ENCODE measurements at regions not wholly inside any gene's neighbourhood (a gene's known extent, or its start where the extent isn't known, plus 50 kb on each side); places are given as distances from the start of the nearest gene placed in this dataset.

DNA sequence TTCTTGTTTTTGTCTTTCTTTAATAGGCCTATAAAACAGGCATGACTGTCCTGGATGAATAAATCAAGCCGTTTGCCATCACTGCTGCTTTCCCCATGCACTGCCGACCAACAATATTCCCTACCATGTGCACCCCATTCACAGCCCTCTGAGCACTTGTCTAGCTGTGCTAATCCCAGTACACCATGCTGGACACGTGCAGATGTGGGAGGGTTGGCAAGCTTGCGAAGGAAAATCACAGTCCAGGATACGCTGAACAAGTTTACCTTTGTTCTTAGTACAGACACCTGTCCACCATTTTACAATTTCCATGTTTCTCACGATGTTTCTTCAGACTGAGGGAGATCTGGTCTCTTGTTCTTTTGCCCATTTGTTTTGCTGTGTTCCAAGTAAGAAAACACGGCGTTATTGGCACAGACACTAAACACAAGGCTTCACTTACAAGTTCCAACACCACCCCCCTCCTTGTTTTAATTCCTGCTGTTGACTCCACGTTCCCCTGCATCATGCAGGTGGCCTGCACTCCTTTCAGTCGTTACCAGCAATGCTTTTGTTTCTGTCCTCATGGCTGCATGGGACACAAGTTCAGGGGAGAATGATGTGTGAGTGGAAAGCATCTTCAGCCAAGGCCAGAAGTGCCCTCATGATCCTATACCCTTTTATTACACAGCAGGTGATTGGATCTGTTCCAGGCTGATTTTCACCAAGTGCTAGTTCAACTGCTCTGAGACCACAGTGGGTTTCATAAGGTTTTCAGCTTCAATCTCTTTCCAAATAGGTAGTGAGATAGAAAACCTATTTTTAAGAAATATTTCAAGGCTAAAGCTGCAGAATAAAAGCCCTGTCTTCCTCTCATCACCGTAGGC is 608.9 kb downstream of the IRX1 start:
- no peak for DNase-seq

GRCh38 chr5:4205398-4205797 is 609.8 kb downstream of the IRX1 start:
- peak; percentile 64 for DNase-seq

DNA sequence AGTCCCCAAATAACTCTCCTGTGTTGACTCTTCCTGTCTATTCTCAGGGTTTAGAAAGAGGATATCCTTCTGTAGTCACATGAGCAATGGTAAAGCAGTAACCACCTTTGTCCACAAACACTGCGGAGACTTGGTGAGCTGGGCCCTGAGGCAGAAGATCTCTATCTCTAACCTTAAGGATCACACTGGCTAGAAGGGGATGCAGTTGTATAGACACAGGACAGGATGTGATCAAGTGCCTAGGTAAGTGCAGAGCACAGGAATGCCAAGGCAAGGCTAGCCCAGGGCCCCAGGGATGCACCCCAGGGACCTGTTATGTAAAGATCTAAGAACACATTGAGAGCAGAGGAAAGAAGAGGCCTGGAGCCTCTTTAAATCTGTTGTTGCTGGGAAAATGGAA is 610.5 kb downstream of the IRX1 start:
- no peak for DNase-seq

GRCh38 chr5:4207486-4207885 is 611.9 kb downstream of the IRX1 start:
- DNase-seq: peak; percentile 78

DNA sequence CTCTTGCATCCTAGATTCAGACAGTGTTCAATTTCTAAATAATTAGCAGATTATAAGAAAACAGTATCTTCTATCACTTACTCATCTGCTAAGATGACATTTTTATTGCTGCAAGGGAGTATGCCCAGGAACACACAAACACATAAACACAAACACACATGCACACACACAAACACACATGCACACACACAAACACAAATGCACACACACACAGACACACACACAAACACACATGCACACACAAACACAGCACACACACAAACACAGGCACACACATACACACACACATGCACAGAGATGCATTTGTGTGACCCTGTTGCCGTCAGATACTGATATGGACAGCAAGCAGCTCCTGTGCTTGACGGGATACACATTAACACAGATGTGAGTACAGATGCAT is 612.9 kb downstream of the IRX1 start:
- DNase-seq: no peak

GRCh38 chr5:4208996-4209395 is 613.4 kb downstream of the IRX1 start:
- DNase-seq: no peak

- no peak for DNase-seq
Measured at GRCh38 chr5:4212071-4212739, 616.6 kb downstream of the IRX1 start.

DNA sequence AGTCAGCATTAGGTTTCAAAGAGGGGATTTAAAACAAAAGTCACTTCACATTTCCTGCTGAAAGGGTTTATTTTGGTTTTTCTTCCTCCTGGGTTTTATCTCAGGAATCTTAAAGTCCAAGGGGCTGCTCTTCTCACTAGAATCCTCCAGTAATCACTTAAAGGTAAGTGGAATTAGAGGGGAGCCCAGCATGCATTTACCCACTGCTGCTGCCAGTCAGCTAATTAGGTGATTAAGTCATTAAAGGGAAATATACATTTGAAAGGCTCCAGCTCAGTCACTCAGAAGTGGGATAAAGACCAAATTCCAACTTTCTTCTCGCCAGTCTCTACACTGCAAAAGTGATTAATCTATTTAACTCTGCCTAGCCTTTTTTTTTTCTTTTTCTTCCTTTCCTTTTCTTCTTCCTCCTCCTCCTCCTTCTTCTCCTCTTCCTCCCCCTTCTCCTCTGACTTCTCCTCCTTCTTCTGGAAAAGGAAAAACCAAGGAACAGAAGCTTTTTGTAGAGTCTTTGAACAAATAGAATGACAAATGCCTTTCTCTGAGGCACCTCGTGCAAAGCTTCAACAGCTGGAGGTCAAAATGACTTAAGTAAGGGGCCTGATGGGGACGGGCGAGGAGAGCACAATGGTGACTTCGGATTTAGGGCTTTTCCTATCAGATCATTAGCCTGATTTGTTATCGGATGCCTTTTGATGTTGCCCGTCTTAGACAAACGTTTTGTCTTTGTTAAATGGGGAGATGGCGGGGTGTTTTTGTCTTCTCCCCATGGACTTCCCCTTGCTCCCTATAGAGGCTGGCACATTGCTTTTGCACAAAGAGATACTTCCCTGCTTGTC is 617.6 kb downstream of the IRX1 start:
- no peak for DNase-seq

DNA sequence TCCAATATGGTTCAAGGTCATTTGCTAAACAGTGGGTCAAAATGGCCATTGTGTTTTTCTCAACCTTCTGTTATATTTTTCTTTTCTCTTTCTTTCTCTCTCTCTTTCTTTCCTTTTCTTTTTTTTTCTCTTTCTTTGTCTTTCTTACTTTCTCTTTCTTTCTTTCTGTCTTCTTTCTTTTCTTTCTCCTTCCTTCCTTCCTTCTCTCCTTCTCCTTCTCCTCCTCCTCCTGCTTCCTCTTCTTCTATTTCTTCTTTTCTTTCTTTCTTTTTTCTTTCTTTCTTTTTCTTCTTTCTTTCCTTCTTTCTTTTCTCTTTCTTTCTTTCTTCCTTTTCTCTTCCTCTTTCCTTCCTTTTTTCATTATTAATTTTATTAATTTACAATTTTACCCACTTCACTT is 619.5 kb downstream of the IRX1 start:
- DNase-seq: no peak

- DNase-seq: no peak
Measured at GRCh38 chr5:4216142-4216541, 620.5 kb downstream of the IRX1 start.

DNA sequence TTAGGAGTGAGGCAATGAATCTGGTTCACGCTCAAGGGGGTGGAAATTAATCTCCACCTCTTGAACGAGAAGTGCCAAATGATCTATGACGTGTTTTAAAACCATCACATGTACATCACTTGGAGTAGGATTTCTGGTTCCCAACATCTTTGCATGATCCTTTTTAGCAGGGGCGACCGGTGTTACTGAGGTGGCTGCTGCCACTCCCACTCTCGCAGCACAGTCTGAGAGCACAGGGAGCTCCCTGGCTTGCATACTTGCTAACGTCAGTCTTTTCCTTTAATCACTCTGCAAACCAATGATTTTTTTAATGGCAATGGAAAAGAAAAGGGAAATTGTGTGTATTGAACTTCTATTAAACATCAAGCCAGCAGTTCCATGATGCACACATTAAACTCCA is 624.4 kb downstream of the IRX1 start:
- DNase-seq: no peak

GRCh38 chr5:4221048-4221447 is 625.4 kb downstream of the IRX1 start:
- DNase-seq: no peak

- no peak for DNase-seq
Measured at GRCh38 chr5:4222147-4222546, 626.5 kb downstream of the IRX1 start.

DNA sequence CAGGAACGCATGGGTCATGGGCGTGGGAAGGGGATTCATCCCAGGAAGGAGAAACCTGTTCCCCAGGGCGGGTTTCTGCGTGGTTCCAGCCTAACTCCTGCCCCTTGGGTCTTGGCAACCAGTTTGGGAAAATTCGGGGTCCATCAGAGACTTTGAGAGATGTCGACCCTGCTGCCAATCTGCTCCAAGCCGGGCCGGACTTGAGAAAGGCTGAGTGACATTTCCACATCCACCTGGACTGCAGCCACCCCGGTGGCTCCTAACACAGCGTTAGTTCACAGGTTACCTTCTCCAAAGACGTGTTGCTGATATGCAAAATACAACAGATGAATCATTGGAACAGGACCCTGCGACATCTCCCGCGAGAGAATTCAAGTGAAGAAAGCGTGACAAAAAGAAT is 627.2 kb downstream of the IRX1 start:
- DNase-seq: no peak

- DNase-seq: no peak
Measured at GRCh38 chr5:4225741-4226140, 630.1 kb downstream of the IRX1 start.

DNA sequence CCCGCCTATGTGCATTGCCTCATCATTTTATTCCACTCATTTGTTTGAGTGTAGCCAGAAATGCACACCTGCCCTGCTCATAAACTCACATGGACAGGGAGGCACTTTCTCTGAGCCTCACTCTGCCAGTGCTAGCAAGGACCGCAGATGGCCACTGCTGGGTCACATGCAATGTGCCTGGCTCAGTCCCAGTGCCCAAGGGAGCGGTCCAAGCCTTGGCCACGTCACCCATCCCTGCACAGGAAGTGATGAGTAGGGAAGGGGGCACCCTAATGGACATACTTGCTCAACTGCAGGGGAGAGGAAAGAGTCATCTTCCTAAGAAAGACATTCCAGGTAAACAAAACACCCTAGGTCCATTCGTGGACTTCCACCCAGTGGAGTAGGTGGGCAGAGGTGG is 630.9 kb downstream of the IRX1 start:
- DNase-seq: no peak

GRCh38 chr5:4228708-4229107 is 633.1 kb downstream of the IRX1 start:
- DNase-seq: no peak

GRCh38 chr5:4229414-4230292 is 634.0 kb downstream of the IRX1 start:
- no peak for DNase-seq

- DNase-seq: no peak
Measured at GRCh38 chr5:4230471-4230785, 634.8 kb downstream of the IRX1 start.

GRCh38 chr5:4230786-4231641 is 635.4 kb downstream of the IRX1 start:
- DNase-seq: peak; percentile 79

GRCh38 chr5:4232084-4232483 is 636.5 kb downstream of the IRX1 start:
- no peak for DNase-seq

DNA sequence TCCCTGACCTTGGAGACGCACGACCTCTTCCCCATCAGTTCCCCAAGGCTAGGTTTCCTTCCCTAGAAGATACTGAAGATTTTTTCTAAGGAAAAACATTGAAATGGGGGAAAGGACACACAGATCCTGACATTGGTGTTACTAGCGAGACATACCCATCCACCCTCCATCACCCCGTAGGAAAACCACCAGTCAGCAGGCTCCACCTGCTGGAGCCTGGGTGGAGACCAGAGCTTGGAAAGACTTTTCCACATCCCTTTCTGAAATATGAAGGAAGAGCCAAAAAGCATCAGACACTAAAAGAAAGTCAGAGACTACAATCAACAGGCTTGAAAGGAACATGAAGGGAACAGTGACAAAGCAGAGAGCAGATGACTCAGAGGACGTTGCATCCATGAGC is 638.0 kb downstream of the IRX1 start:
- DNase-seq: no peak

Data from eye (tissue), 1 donor.